SK-N-SH (cell line): ENCODE measurements at regions not wholly inside any gene's neighbourhood (a gene's known extent, or its start where the extent isn't known, plus 50 kb on each side); places are given as distances from the start of the nearest gene placed in this dataset.

Experiments used
- EP300 ChIP-seq, 2 experiments: IDR thresholded peaks; 2 replicates each; pipeline versions ENCODE4 v1.4.0 to v1.6.1; 2012; ENCODE audit warnings: borderline replicate concordance in 1 of 2, low read depth in 1 of 2, low read length in 1 of 2
- EZH2phosphoT487 ChIP-seq: fragments of 200-600 bp; sonication (generic); IDR thresholded peaks from 2 replicates; pipeline ENCODE4 v1.6.1; 2017; ENCODE audit warnings: low read depth, mixed run types, mild to moderate bottlenecking, antibody characterized with exemption, moderate library complexity, borderline replicate concordance
- FOXJ3 ChIP-seq: sonication (generic); formaldehyde crosslinking; IDR thresholded peaks from 2 replicates; pipeline ENCODE4 v1.5.1; 2020; ENCODE audit warnings: mild to moderate bottlenecking, missing genetic modification reagents
- RXRA ChIP-seq: IDR thresholded peaks from 2 replicates; pipeline ENCODE4 v1.4.0; 2012; ENCODE audit warnings: low read depth, mild to moderate bottlenecking, borderline replicate concordance
- SIN3A ChIP-seq: IDR thresholded peaks from 2 replicates; pipeline ENCODE4 v1.6.1; 2012; ENCODE audit warnings: low read depth, mild to moderate bottlenecking, low read length, moderate library complexity, borderline replicate concordance
- SMC3 ChIP-seq: IDR thresholded peaks from 2 replicates; pipeline ENCODE4 v1.6.1; 2012; ENCODE audit warnings: low read depth, low read length, improper control_type of control experiment
- TF ChIP-seq, protein P1 (sequence below): fragments of 200-600 bp; sonication (generic); IDR thresholded peaks from 2 replicates; pipeline ENCODE4 v1.6.1; 2017; ENCODE audit warnings: antibody characterized with exemption, mild to moderate bottlenecking, moderate library complexity
- TF ChIP-seq, protein P2 (sequence below): IDR thresholded peaks from 2 replicates; pipeline ENCODE4 v1.4.0; 2012; ENCODE audit warnings: low read depth

DNA sequence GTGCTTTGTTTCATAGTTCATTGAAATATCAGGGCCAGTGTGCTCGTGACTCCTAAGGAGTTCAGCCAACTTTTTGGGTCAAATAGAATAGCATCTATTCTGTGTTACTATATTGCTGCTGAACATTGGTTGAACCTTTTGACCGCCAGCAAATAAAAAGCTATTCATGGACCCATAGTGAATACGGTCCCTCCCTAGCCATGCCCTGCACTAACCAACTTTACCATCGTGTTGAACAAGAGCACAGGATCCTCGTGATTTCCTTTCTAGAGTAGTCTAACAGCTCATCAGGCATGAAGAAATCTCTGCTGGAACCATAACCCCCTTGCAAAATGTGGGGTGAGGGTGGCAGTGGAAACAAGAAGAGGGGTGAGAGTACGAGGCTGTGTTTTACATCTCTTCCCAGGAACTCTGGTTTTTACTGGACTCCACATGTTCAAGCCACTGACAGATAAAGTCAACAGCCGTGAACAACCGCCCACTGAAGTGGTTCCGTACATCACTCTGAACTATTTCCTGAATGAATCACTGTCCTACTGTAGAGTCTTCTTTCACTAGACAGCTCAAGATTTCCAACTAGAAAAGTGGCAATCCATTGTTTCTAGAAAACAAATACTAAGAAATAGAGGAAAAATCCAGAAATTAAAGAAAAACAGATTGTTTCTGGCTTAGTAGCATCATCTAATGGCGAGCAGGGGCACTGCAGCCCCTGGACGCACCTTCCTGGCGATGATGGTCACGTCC is 70.1 kb upstream of the SPATA31E1 start:
- TF ChIP-seq, protein P1, sequence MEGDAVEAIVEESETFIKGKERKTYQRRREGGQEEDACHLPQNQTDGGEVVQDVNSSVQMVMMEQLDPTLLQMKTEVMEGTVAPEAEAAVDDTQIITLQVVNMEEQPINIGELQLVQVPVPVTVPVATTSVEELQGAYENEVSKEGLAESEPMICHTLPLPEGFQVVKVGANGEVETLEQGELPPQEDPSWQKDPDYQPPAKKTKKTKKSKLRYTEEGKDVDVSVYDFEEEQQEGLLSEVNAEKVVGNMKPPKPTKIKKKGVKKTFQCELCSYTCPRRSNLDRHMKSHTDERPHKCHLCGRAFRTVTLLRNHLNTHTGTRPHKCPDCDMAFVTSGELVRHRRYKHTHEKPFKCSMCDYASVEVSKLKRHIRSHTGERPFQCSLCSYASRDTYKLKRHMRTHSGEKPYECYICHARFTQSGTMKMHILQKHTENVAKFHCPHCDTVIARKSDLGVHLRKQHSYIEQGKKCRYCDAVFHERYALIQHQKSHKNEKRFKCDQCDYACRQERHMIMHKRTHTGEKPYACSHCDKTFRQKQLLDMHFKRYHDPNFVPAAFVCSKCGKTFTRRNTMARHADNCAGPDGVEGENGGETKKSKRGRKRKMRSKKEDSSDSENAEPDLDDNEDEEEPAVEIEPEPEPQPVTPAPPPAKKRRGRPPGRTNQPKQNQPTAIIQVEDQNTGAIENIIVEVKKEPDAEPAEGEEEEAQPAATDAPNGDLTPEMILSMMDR: peak; percentile 78
- no peak for TF ChIP-seq RXRA
- no peak for TF ChIP-seq FOXJ3
- no peak for TF ChIP-seq EZH2phosphoT487
- no peak for TF ChIP-seq EP300 (IDR thresholded peaks at IDR 0.05; ENCODE audit: borderline replicate concordance in 1 of 2, low read depth in 1 of 2, low read length in 1 of 2)
- TF ChIP-seq, protein P2, sequence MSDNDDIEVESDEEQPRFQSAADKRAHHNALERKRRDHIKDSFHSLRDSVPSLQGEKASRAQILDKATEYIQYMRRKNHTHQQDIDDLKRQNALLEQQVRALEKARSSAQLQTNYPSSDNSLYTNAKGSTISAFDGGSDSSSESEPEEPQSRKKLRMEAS: no peak
- TF ChIP-seq SMC3: peak; percentile 52
- no peak for TF ChIP-seq SIN3A
